Hematopoietic multipotent progenitor cell treated with erythropoietin and hydrocortisone succinate and interleukin-3 and kit ligand, for 15 days (in vitro differentiated cells): ENCODE measurements at regions not wholly inside any gene's neighbourhood (a gene's known extent, or its start where the extent isn't known, plus 50 kb on each side); places are given as distances from the start of the nearest gene placed in this dataset.

ENCODE experiments used
- DNase-seq: peaks from one replicate; pipeline ENCODE4 v3.0.0-alpha.2; 2015; ENCODE audit warnings: low spot score

DNA sequence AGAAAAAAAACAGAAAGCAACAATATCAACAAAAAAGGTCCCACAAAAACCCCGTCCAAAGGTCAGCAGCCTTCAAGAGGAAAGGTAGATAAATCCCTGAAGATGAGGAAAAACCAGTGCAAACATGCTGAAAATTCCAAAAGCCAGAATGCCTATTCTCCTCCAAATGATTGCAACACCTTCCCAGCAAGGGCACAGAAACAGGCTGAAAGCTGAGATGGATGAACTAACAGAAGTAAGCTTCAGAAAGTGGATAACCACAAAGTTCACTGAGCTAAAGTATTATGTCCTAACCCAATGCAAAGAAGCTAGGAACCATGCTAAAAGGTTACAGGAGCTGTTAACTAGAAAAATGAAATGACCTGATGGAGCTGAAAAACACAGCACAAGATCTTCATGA lies 226.4 kb upstream of the DSEL start:
- no peak for DNase-seq

DNA sequence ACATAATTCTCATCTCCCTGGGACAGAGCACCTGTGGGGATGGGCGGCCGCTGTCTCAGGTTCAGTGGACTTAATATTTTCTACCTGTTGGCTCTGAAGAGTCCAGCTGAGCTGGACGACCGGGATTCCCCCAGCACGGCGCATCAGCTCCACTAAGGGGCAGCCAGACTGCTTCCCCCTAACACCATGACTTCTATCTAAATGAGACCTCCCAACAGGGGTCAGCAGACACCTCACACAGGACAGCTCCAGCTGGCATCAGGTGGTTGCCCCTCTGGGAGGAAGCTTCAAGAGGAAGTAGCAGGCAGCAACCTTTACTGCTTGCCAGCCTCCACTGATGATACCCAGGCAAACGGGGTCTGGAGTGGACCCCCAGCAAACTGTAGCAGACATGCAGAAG lies 226.0 kb upstream of the DSEL start:
- no peak for DNase-seq

DNA sequence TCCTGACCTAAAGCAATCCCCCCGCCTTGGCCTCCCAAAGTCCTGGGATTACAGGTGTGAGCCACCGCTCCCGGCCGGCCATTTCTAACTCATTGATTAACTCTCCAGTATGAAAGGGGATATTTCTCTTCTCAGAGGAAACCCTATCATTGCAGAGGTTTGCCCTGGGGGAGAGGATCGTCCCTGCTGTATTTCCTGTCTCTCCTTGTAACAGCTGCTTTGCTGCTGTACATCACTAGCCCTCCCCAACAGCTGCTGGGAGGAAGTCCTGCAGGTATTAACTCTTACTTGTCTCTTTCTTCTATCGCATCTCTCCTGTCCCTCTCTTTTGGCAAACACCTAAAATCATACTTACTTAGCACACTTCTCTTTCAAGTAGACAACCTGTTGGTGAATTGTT lies 219.0 kb upstream of the DSEL start:
- DNase-seq = no peak

DNA sequence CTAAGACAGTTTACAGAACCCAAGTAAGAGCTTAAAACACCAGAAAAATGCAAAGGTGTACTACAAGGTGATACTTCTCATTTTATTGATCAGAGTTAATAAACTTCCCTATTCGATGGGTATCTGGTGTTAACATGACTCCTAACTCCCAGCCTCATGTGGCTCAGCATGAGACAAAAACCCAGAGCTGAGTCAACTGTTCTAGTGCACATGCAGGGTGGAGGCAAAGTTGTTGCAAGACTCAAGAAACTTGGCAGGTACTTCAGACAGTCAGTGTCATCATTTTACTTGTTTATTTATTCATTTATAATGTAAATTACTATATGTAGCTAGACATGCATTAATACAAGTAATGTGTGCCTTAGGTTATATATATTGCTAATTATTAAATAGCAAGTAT lies 216.6 kb upstream of the DSEL start:
- no peak for DNase-seq

DNA sequence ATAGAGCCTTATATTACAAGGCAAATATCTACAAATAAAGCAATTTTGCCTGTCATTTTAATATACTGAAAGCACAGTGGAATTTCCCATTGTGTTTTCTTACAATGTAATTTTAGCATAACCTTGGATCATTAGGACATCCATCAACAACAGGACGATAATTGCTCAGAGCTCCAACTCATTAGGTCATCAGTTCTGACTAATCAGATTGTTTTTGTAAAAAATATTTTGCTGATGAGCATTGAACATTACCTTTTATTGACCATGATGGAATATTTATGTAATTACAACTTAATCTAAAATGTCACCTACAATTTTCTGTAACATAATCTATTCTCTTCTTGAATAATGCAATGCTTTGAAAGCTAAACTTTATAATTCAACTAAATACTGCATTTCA lies 215.3 kb upstream of the DSEL start:
- DNase-seq = no peak

DNA sequence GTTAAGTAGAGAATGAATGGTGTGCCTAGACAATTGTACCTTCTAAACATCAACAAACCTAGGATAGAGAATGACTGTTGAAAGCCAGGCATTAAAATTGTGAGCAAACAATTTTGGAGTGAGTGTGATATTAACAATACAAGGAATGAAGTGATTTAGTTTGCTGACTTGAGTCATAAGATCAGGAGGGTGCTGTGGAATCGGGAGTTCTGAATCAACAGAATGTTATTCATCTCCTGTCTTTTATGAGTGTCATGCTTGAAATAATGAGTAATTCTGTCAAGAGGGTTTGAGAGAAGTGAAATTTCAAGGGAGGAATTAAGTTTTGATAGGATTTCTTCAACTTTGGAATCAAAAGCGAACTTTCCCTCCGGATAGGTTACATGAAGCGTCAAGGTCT lies 214.4 kb upstream of the DSEL start:
- no peak for DNase-seq

DNA sequence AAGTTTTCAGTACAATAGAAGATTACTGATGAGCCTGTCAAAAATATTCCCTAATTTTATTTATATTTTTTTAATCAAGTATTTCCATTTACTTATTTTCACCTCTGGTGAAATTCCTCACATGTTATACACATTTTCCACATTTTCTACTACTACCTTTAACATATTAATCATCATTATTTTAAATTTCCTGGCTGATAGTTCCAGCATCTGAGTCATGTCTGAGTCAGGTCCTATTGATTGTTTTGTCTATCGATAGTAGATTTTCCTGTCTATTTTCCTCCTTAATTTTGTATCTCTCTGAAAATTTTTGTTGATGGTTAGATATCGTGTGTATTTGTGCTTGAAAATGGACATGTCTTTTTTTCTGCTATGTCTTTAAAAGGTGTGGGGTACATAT lies 211.8 kb upstream of the DSEL start:
- no peak for DNase-seq

DNA sequence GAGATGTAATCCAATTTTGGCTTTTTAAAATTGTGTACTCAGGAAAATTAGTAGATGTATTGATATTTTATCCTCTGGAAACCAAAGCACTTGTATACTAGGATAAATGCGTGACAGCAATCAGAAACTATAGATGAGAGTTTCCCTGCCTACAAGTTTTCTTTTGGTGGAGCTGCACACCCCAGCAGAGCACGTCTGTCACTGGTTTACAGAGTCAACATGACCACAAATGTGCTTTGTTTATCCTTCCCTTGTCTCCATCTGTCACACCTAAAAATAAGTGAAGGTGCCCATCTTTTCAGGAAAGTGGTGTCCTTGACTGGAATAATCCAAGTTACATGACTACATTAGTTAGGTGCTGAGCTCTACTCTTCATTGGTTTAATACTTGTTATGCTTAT lies 210.4 kb upstream of the DSEL start:
- no peak for DNase-seq

DNA sequence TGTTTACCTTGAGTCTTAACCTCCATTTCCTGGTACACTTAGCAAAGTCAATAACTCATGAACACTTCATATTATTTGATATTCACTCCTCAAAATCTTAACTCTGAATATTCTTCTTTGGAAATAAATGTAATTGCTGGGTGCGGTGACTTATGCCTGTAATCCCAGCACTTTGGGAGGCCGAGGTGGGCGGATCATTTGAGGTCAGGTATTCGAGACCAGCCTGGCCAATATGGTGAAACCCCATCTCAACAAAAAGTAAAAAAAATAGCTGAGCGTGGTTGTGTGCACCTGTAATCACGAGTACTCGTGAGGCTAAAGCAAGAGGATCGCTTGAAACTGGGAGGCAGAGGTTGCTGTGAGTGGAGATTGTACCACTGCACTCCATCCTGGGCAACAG lies 201.3 kb upstream of the DSEL start:
- DNase-seq = no peak

DNA sequence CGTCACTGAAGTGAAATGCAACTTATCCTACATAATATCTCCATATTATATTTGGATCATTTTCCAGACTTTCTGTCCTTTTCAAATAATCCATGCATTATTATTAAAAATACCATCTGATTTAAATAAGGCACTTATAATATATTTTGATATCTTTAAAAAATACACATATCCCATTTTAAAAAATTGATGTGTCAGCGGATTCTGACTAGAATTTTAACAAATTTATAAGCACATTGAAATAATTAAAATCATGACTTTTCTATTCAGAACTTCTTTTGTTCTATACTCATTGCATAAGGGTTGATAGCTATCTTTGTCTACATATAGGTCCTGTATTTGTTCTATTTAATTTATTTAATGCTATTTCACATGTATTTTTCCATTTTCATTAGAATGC lies 199.0 kb upstream of the DSEL start:
- DNase-seq = no peak

DNA sequence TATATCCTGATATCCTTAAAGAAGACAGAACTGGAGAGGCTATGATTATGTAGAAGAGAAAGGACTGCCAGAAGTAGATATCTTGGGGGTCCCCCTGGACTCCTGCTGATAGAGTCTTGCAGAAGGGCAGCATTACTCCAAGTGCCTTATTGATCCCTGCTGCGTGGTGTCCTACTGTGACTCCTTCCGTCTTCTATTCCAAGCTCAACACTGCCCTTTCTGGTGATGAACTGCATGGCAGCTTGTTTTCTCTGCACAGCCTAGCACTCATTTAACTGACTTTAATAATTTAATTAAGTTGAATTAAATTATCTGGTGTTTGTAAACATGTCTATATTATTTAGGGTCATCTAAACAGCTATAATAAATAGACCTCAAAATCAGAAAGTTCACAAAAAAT lies 194.1 kb upstream of the DSEL start:
- DNase-seq = no peak

DNA sequence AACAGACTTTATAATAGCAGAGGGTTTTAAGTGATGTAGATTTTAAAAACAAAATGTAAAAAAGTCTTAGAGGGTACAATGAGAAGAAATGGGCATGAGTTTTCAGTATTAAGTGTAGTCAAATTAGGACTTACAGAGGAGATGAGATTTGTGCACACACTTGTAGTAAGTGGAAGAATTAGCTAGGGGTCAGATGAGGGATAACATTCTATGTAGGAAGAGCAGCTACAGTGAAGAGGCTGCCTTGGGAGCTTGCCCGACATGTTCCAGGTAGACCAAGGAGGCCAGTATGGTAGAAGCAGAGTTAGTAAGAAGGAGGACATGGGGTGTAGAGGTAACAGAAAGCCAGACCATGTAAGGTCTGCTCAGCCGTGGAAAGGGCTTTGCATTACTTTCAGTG lies 189.2 kb upstream of the DSEL start:
- no peak for DNase-seq

DNA sequence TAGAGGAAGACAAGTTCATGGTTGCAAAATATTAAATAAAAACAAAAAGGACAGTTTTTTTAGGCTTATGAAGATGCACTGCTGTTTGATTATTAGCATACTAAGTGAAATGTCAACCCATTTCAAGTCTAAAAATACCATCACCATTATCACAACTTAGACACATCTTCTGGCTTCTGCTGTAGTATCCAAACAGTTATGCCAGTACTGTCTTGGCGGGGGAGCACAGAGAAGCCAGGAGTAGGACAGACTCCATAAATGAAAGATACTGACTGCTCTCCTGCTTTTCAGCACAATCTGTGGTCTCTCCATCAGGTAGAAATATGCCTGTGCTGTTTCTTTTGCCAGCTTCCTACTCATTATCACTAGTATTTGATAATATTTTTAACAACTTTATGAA lies 179.2 kb upstream of the DSEL start:
- DNase-seq = no peak

DNA sequence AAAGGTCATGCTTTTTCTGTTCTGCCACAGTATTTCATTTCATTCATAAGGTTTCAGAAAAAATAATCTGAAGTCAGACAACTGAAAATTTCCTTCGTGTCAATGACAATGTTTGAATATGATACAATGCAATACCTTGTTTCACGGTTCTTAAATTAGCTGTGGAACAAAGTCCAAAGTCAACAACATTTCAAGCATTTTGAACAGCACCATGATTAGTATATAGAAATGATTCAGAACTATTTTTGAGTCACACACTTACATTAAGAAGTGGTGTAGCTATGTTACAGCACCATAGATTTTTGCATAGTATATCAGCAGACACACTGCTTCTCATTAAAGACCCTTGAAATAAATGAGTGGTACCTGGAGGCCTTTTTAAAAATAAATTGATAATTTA lies 178.3 kb upstream of the DSEL start:
- DNase-seq = no peak

DNA sequence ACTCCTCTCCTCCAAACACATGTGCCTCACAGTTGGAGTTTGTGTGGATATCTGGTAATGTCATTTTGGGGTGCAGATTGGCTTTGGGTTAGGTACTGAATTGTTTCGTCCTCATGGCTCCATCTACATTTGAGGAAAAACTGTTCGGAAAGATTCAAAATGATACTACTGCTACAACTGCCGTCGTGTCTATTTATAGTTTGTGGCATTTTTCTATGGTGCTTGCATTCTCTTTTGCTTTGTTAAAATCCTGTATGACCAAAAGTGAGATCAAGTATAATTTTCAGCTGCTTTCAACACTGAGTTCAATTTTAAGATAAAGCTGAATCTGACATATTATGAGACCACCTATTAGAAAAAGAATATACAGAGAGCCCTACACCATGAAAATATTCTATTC lies 176.3 kb upstream of the DSEL start:
- DNase-seq = no peak

DNA sequence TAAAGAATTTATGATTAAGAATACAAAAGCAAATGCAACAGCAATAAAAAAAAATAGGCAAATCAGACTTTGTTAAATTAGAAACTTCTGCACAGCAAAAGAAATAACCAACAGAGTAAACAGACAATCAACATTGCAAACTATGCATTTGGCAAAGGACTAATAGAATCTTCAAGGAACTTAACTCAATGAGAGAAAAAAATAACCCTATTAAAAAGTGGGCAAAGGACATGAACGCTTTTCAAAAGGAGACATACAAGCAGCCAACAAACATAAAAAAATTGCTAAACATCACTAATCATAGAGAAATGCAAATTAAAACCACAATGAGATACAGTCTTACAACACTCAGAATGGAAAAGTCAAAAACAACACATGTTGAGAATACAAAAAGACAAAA lies 166.0 kb upstream of the DSEL start:
- DNase-seq = no peak

DNA sequence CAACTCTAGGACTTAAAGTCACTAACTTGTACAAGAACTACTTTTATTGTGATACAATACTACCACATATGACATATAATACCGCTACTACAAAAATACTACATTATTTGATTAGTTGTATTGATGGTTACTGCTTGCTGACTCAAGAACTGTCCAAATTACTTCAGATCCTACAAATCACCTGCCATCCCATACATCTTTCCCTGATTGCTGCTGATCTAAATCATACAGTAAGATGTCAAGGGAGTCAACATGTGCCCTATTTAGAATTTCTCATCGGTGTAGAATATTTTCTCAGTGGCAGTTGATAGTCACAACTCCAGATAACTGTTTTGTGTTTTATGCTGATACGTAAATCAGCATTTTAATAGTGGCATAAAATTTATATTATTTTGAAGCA lies 161.0 kb upstream of the DSEL start:
- no peak for DNase-seq

DNA sequence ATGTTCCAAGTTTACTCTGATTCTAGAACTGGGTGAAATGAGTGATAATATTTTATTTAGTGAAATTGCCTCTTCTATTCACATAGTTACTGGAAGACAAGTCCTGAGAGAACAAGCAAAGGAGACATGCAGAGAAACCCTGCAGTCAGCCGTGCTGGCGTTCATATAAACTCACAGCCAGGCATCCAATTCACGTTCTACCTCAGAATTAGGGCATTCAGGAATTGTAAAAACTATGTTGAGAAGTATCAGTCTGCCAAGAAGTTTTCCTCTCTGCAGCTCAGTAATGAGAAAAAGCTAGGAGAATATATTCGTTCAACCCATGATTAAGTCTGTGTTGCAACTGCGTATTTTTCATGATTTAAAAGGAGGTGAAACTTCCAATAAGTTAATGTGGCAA lies 156.2 kb upstream of the DSEL start:
- no peak for DNase-seq

DNA sequence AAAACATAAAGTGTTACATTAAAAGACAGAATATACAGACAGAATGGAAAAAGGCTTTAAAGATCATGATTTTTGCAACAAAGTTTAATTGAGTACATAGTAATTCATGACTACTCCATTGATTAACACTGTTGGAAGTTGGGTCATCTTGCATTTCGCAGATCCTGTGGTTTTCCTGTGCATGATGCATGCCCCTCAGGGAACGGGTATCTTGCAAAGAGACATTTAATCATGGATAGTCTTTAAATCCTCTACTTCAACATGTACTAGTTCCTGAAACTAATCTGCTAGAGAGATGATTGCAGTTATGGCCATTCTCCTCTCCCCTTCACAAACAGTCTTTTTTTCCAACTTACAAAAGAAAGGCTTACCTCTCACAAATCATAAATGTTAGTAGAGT lies 155.6 kb upstream of the DSEL start:
- DNase-seq = no peak

DNA sequence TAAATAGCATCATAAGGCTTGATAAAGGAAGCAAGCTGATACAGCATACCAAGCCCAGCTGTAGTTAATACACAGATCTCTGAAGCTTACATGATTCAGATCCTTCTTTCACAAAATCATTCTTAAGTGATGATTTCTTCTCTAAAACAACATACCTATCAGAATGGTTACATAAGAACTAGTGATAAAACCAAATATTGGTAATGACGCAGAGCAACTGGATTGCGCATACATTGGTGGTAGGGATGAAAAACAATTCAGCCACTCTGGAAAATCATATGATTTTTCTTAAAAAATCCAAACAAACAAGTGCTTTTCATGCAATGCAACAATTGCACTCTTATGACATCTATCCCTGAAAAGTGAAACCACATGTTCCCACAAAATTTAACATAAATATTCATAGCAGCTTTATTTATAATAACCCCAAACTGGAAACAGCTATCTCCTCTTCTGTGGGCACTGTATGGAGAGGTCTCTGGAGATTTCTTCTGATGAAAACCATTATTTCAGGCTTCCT lies 153.6 kb upstream of the DSEL start:
- no peak for DNase-seq

DNA sequence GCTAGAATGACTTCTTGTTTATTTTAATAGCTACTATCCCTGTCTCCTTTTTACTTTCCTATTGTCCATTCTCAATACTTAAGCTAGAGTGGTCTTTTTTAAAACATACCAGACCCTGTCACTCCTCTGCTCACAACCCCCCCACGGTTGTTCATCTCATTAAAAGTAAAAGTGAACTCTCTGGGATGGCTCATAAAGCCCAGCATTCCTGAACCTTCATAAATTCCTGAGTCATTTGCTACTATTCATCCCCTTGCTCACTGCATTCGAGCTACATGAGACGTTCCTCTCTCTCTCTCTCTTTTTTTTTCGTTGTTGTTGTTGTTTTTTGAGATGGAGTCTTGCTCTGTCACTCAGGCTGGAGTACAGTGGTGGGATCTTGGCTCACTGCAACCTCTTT lies 148.7 kb upstream of the DSEL start:
- DNase-seq = no peak

DNA sequence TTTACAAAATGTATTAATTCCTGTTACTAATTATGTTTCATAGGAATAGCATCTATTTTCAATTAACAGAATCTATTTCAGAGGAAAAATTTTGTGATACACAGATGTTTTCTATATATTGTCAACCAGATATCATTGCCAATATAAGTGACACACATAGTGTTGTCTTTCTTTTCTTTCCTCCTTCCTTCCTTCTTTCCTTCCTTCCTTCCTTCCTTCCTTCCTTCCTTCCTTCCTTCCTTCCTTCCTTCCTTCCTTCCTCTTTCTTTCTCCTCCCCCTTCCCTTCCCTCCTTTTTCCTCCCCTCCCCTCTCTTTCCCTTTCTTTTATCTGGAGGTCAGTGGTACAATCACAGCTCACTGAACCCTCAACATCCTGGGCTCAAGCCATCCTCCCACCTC lies 146.5 kb upstream of the DSEL start:
- no peak for DNase-seq

DNA sequence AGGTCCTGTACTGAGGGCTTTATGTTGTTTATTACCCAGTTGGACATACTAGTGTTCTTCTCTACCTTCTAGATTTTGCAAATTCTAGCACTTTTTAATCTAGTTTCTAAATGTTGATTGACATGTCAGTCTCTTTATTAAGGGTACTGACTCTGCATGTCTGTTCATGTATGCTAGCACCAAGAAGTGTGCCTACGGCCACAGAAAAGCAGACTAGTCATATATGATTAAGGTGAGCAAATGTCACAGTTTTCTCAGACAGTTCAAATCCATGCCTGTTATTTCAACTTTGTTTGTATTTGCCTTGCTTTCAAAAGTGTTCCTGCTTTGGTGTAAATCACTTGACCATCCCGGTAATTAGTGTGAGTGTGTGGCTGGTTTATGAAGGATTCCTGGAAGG lies 145.0 kb upstream of the DSEL start:
- DNase-seq = no peak

DNA sequence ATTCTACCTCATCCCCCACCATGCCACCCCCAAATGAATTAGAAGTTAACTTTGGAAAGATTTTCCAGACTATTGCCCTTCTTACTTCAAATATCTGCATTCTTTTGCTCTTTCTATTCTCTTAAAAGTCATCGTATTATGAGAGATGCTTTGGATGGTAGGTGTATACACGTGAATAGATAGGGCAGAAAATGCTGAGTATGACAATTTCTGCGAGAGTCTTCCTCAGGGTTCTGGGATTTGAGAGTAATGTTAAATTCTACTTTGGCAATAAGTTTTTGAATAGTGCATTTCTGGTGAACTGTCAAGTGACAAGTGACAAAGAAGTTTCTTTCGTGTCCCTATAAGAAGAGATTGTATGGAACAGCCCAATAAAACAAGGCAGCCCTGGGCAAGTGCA lies 137.6 kb upstream of the DSEL start:
- no peak for DNase-seq

DNA sequence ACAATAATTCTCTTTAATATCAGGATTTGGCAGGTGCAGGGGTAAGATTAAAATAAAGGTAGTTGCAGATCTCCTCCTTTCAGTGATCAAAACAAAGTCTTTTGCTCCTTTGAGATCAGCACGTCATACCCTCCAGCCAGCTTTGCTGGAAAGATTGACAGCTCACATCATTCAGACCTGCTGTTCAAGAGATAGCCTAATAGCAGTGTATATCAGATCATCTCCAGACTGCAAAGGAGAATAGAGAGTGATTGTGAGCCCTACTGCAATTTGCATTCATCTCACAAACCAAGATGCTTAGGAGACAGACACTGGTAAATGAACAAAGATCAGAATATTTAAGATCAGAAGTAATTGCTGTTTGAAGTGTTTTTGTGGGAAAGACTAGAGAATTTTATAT lies 135.8 kb upstream of the DSEL start:
- no peak for DNase-seq
